ENCODE measurements at regions not wholly inside any gene's neighbourhood (a gene's known extent, or its start where the extent isn't known, plus 50 kb on each side); places are given as distances from the start of the nearest gene placed in this dataset.

DNA sequence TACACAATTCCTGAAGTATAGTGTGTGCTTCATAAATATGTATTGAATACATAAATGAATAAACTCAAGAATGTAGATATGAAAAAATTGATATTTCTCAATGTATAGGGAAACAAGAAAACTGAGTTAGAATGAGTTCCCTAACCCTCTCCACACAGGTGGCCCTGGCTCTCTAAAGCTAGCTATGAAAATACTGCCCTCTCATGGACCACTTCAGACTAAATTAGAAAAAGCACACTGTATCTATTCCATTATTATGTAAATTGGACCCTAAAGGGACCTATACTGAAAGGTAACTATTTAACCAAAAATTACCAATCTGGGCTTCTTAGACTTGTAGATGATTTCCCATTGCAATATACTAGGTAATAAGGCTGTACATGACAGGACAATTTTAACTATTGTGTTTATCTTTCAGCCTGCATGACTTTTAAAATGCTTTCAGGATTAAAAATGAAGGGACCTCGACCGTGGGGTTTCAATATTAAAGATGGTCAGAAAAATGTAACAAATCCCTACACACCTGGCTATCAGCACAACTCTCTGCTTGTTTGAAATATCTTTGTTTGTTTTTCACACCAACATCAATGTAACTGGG, 672.5 kb upstream of the KIF2B start:
- H3K27ac ChIP-seq: no peak overlapping the region
- TF ChIP-seq, protein P1, sequence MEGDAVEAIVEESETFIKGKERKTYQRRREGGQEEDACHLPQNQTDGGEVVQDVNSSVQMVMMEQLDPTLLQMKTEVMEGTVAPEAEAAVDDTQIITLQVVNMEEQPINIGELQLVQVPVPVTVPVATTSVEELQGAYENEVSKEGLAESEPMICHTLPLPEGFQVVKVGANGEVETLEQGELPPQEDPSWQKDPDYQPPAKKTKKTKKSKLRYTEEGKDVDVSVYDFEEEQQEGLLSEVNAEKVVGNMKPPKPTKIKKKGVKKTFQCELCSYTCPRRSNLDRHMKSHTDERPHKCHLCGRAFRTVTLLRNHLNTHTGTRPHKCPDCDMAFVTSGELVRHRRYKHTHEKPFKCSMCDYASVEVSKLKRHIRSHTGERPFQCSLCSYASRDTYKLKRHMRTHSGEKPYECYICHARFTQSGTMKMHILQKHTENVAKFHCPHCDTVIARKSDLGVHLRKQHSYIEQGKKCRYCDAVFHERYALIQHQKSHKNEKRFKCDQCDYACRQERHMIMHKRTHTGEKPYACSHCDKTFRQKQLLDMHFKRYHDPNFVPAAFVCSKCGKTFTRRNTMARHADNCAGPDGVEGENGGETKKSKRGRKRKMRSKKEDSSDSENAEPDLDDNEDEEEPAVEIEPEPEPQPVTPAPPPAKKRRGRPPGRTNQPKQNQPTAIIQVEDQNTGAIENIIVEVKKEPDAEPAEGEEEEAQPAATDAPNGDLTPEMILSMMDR (conservative IDR thresholded peaks at IDR 0.05): peak; percentile 84

DNA sequence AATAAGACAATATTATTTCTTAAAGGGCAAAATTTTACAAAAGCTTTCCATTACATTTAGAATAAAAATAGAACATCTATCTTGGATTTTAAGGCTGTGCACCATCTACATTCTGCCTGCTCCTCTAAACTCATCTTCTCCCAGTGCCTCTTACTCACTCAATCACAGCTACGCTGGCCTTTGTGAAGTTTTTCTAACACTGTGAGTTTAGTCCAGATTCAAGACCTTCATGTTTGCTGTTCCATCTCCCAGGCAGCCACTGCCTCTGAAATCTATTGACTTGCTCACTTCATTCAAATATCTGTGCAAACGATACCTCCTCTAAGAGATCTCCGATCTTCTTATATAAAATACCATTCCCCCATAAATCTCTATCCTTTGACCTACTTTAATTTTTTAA, 673.4 kb upstream of the KIF2B start:
- TF ChIP-seq, protein P1 (conservative IDR thresholded peaks at IDR 0.05): no peak
- H3K27ac ChIP-seq: no peak overlapping the region

DNA sequence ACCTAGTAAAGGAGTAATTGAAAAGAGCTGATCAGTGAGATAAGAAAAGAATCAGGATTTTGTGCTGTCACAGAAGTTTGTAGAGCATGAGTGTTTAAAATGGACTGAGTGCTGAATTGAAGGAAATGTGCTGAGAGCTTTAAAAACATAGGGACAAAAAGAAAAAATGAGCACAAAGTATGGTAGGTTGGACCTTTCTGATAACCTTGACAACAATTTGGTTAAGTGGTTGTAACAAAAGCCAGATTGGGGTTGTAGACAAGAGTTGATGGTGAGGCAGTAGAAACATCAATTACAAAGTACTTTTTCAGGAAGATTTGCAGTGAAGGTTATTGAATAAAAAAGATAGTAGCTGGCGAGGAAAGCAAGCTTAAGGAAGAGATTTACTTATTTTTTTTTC, 674.7 kb upstream of the KIF2B start:
- TF ChIP-seq, protein P1 (conservative IDR thresholded peaks at IDR 0.05): no peak
- no peak overlapping the region for H3K27ac ChIP-seq

DNA sequence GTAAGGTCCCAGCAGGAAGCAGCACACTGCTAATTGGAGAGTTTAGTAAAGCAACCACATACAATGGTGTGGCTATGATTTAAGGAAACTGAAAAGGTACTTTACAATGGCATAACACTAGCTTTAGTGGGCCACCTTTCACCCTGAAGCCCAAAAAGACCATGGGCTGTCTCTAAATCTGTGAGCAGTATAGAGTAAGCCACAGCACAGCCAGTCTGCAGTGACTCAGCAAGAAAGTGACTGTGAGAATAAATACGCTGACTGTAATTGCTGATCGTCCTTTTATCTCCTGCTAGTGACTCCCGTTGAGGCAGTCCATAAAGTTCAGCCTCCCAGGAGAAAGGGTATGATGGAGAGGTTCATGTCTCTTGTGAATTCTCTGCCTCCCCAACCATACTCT, 679.8 kb upstream of the KIF2B start:
- no peak overlapping the region for H3K27ac ChIP-seq
- TF ChIP-seq, protein P1 (conservative IDR thresholded peaks at IDR 0.05): no peak

GRCh38 chr17:53141731-53142130, 681.0 kb upstream of the KIF2B start:
- TF ChIP-seq, protein P1 (conservative IDR thresholded peaks at IDR 0.05): no peak
- H3K27ac ChIP-seq: no peak overlapping the region

- TF ChIP-seq, protein P1 (conservative IDR thresholded peaks at IDR 0.05): no peak
- no peak overlapping the region for H3K27ac ChIP-seq
These were observed 681.4 kb upstream of the KIF2B start for GRCh38 chr17:53141280-53141679.

DNA sequence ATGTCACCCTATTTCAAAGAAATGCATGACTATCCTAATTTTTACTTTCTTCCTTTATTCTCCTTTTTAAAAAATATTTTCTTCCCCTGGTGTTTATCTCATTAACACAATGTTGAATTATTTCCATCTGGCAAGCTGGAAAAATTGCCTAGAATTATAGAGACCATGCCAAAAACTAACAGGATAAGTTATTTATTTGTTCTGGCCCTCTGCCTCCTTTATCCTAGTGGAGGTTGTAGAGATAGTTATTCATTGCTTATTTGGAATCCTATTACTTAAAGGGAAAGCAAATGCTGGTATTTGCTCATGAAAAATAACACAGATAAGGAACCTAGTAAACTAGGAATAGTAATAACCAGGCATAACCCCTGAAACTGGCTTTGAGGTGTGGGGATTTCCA, 684.9 kb upstream of the KIF2B start:
- TF ChIP-seq, protein P1 (conservative IDR thresholded peaks at IDR 0.05): no peak
- H3K27ac ChIP-seq: no peak overlapping the region
